Tibial nerve (tissue), 4 donors: ENCODE measurements at regions not wholly inside any gene's neighbourhood (a gene's known extent, or its start where the extent isn't known, plus 50 kb on each side); places are given as distances from the start of the nearest gene placed in this dataset.
"Not testable (repeated sequence)": the region's sequence is repeated elsewhere in the genome, so short reads cannot be mapped to it uniquely, and the experiment has no call there.

Experiments used
- DNase-seq, 2 donors: peaks; one replicate each; pipeline ENCODE4 v3.0.0-alpha.2; 2019; ENCODE audit warnings: low spot score in 2 of 2
- H3K27ac ChIP-seq, 4 donors: fragments of 200-600 bp; sonication (generic) in 3 of 4; one replicate each; pipeline ENCODE4 v1.5.1; 2017 to 2019; ENCODE audit warnings: mild to moderate bottlenecking in 1 of 4
- H3K27me3 ChIP-seq, 2 donors: fragments of 200-600 bp; sonication (generic) in 1 of 2; one replicate each; pipeline versions ENCODE4 v1.5.1 to v1.6.0; 2017 to 2019
- H3K36me3 ChIP-seq, 3 donors: fragments of 200-600 bp; sonication (generic); one replicate each; pipeline ENCODE4 v1.5.1; 2018 to 2019
- H3K4me1 ChIP-seq, 4 donors: fragments of 200-600 bp; sonication (generic) in 3 of 4; one replicate each; pipeline ENCODE4 v1.5.1; 2017 to 2019
- H3K4me3 ChIP-seq, 4 donors: fragments of 200-600 bp; sonication (generic) in 3 of 4; one replicate each; pipeline ENCODE4 v1.5.1; 2017 to 2019; ENCODE audit warnings: mild to moderate bottlenecking in 1 of 4, moderate library complexity in 1 of 4
- H3K9me3 ChIP-seq, 4 donors: fragments of 200-600 bp; sonication (generic) in 3 of 4; one replicate each; pipeline ENCODE4 v1.5.1; 2017 to 2019
- CTCF ChIP-seq, 5 experiments: fragments of 200-600 bp in 3 of 5; fragments of 450-650 bp in 2 of 5; sonication (generic) in 3 of 5; IDR thresholded peaks; one replicate each; pipeline ENCODE4 v1.5.1; 2016 to 2019; ENCODE audit warnings: antibody characterized with exemption in 5 of 5, mild to moderate bottlenecking in 3 of 5, moderate library complexity in 2 of 5
- EP300 ChIP-seq, 2 donors: sonication (generic); formaldehyde crosslinking; IDR thresholded peaks; one replicate each; pipeline ENCODE4 v1.6.1; 2017; ENCODE audit warnings: antibody characterized with exemption in 2 of 2, mild to moderate bottlenecking in 1 of 2
- POLR2A ChIP-seq, 2 donors: fragments of 450-650 bp; IDR thresholded peaks; one replicate each; pipeline ENCODE4 v1.6.1; 2017; ENCODE audit warnings: antibody characterized with exemption in 2 of 2, mild to moderate bottlenecking in 2 of 2, moderate library complexity in 2 of 2
- WGBS, 2 donors: methylation state at CpG; one replicate each; pipeline ENCODE4 v1.1.5; 2018; 5-methylcytosine and 5-hydroxymethylcytosine counted together

DNA sequence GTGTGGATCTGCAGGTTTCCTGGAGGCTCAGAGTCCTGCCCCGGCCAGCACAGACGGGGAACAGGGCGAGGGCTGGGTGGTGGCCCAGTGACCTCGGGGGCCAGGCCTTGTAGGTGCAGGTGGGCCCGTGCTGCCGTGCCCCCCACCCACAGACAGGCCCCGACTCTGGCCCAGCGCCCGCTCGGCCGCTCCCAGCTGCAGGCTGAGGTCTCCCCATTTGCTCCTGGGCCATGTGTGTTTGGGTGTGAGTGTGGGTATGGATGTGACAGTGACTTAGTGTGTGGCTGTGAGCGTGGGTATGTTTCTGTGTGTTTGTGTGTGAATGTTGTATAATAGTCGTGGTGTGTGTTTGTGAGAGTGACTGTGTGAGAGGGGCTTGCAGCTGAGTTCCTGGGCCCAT, 173.8 kb downstream of the TMEM121 start:
- 86 to 90% methylated on average over 5 to 13 of the region's 13 CpGs for WGBS, 2 donors
- not testable (repeated sequence) for H3K27ac ChIP-seq

GRCh38 chr14:105700622-105701288, 174.4 kb downstream of the TMEM121 start:
- Histone ChIP-seq H3K4me3 (no peak overlapping the region), H3K9me3 (no peaks in the 10 kb centered on the region), H3K27ac (no peak overlapping the region), H3K4me1 (no peaks in the 10 kb centered on the region), H3K36me3 (no peaks in the 10 kb centered on the region), H3K27me3 (no peaks in the 10 kb centered on the region)
- WGBS, 2 donors = 63 to 75% methylated on average over 7 of the region's 7 CpGs
- no peak for DNase-seq
- TF ChIP-seq POLR2A (IDR thresholded peaks at IDR 0.05) = no peak
- no peak for TF ChIP-seq CTCF (IDR thresholded peaks at IDR 0.05)
- no peak for TF ChIP-seq EP300 (IDR thresholded peaks at IDR 0.05)

More for the DNA sequence above, 173.8 kb downstream of the TMEM121 start:
- H3K9me3 ChIP-seq, DNase-seq, H3K4me1 ChIP-seq, H3K36me3 ChIP-seq, H3K4me3 ChIP-seq, H3K27me3 ChIP-seq: not testable (repeated sequence)

DNA sequence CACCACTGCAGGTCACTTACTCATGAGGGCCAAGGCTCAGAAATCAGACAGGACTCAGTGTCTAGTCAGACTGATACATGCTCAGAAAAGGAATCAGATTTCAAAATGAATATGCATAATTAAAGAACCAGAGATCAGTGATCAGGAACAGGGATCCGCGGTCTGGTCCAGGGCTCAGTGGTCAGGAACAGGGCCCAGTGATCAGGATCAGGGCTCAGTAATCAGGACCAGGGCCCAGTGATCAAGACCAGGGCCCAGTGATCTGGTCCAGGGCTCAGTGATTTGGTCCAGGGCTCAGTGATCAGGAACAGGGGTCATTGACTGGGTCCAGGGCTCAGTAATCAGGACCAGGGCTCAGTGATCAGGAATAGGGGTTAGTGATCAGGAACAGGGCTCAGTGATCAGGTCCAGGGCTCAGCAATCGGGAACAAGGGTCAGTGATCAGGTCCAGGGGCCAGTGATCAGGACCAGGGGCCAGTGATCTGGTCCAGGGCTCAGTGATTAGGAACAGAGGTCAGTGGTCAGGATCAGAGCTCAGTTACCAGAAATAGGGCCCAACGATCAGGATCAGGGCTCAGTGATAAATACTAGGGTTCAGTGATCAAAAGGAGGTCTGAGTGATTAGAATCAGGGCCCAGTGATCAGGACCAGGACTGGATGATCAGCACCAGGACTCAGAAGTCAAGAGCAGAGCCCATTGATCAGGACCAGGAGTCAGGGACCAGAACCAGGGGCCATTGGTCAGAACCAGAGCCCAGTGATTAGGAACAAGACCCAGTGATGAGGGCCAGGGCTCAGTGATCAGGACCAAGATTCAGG, 175.3 kb downstream of the TMEM121 start:
- DNase-seq = no peak
- Histone ChIP-seq H3K27ac (no peak overlapping the region), H3K4me1 (no peaks in the 10 kb centered on the region), H3K27me3 (no peaks in the 10 kb centered on the region), H3K4me3 (no peak overlapping the region), H3K9me3 (peaks cover 0 to 3% (median 0%) of the 10 kb centered on the region in 4 donors), H3K36me3 (no peaks in the 10 kb centered on the region)
- no peak for TF ChIP-seq POLR2A (IDR thresholded peaks at IDR 0.05)
- TF ChIP-seq CTCF (IDR thresholded peaks at IDR 0.05) = no peak
- TF ChIP-seq EP300 (IDR thresholded peaks at IDR 0.05) = no peak
- whole genome bisulfite sequencing, 2 donors = 54 to 55% methylated on average over 4 of the region's 4 CpGs

- WGBS, 2 donors = 54 to 60% methylated on average over 2 of the region's 2 CpGs
- peaks cover 0 to 3% (median 0%) of the 10 kb centered on the region in 4 donors for H3K9me3 ChIP-seq
- H3K4me3 ChIP-seq = no peak overlapping the region
- H3K27ac ChIP-seq = no peak overlapping the region
- no peaks in the 10 kb centered on the region for H3K27me3 ChIP-seq
- no peaks in the 10 kb centered on the region for H3K36me3 ChIP-seq
- no peak for DNase-seq
- TF ChIP-seq POLR2A (IDR thresholded peaks at IDR 0.05) (no peak), CTCF (IDR thresholded peaks at IDR 0.05) (no peak), EP300 (IDR thresholded peaks at IDR 0.05) (no peak)
- H3K4me1 ChIP-seq = no peaks in the 10 kb centered on the region
Observed at GRCh38 chr14:105702275-105702817, 176.0 kb downstream of the TMEM121 start.

- WGBS, 2 donors = 47 to 65% methylated on average over 6 to 8 of the region's 8 CpGs
- not testable (repeated sequence) for H3K9me3 ChIP-seq, H3K4me1 ChIP-seq, DNase-seq, H3K36me3 ChIP-seq, H3K27ac ChIP-seq, H3K27me3 ChIP-seq, H3K4me3 ChIP-seq
Observed at GRCh38 chr14:105703044-105703665, 176.8 kb downstream of the TMEM121 start.

- 84% methylated on average over 4 of the region's 10 CpGs; no CpG with 5 or more reads in 1 of the 2 donors for WGBS, 2 donors
- not testable (repeated sequence) for H3K36me3 ChIP-seq, DNase-seq
Observed at GRCh38 chr14:105704091-105704490, 177.7 kb downstream of the TMEM121 start.

DNA sequence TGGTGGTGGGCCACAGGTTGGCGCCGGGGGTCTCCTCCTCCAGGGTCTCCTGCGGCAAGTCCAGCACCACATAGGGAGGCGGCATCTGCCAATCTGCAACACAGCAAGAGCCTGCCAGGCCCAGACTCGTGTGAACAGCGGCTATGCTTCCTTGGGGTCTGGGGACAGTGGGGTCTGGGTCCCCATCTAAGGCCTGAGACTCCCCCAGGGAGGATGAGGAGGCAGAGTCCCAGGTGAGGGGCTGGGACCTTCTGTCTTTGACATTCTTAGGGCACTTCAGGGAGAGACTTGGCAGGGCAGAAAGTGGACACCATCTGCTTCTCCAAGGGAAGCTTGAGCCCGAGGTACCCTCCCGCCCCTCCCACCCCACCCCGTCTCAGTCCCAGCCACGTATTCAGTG, 178.1 kb downstream of the TMEM121 start:
- H3K36me3 ChIP-seq, DNase-seq, H3K4me3 ChIP-seq, H3K4me1 ChIP-seq, H3K27ac ChIP-seq, H3K27me3 ChIP-seq, H3K9me3 ChIP-seq: not testable (repeated sequence)
- WGBS, 2 donors = 81% methylated on average over 6 of the region's 10 CpGs; no CpG with 5 or more reads in 1 of the 2 donors

More at GRCh38 chr14:105704091-105704490, 177.7 kb downstream of the TMEM121 start:
- not testable (repeated sequence) for H3K27ac ChIP-seq, H3K27me3 ChIP-seq, H3K9me3 ChIP-seq, H3K4me1 ChIP-seq, H3K4me3 ChIP-seq

DNA sequence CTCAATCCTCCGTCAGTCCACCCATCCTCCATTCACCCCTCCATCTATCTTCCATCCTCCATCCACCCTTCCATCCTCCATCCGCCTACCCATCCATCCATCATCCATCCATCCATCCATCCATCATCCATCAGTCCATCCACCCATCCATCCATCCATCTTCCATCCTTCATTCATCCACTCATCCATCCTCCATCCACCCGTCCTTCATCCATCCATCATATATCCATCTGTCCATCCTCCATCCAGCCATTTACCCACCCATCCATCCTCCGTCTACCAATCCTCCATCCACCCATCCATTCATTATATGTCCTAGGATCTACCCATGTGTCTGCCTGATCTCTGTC, 179.1 kb downstream of the TMEM121 start:
- WGBS, 2 donors = 82 to 87% methylated on average over 4 of the region's 4 CpGs

More for the DNA sequence above, 179.1 kb downstream of the TMEM121 start:
- not testable (repeated sequence) for H3K27me3 ChIP-seq, H3K4me1 ChIP-seq, H3K27ac ChIP-seq, H3K4me3 ChIP-seq, H3K36me3 ChIP-seq, DNase-seq
- H3K9me3 ChIP-seq = peaks cover 0 to 15% (median 0%) of the 10 kb centered on the region in 4 donors
